ENCODE measurements at regions not wholly inside any gene's neighbourhood (a gene's known extent, or its start where the extent isn't known, plus 50 kb on each side); places are given as distances from the start of the nearest gene placed in this dataset.

DNA sequence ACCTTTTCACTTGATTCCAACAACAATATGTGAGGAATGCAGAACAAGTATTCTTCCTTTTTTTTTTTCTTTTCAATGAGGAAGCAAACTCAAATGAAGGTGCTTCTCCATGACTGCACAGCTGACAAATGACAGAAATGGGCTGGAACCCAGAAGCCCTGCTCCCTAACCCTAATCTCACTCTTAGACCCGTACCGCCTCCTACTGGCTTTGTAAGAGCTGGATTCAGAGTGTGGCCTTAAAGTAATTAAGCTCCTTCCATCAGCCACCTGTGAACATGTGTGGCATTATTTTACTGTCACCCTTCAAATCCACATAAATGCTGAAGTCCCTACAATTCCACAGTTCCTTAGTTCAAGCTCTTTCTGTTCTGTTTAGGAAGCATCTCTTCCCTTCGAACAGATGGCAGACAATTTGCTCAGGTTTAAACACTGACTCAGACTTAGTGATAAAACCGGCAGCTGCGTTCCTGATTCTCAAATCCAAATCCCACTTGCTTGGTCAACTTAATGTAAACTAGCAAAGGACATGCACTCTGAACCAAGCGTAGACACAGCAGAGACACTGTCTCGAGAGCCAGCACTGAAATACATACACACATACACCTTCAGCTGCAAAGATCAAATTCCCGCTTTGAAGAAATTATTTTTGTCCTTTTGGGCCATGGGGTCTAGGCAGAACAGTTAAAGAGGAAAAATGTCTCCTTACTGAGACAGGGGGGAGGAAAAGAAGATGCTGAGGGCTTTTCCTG is 316.7 kb upstream of the TLE4 start:
- ChIA-PET CTCF (interaction anchor here (1.0 kb wide), 1 partner anchor 10 kb away, joined by 3 read pairs; no protein-coding TSS in a partner anchor), POLR2A (no interaction called here)
- Histone ChIP-seq H3K27ac (ENCODE audit: insufficient read depth in 1 of 2, low read depth in 1 of 2, low read length in 2 of 2, poor library complexity in 1 of 2, severe bottlenecking in 2 of 2) (no peak overlapping the region), H3K36me3 (ENCODE audit: control insufficient read depth in 4 of 4, insufficient read depth in 4 of 4, low read length in 3 of 4) (no peaks in the 10 kb centered on the region), H3K4me1 (ENCODE audit: control extremely low read depth in 1 of 4, control insufficient read depth in 4 of 4, insufficient read depth in 4 of 4, low read length in 3 of 4) (peaks cover 12 to 33% (median 28%) of the 10 kb centered on the region in 4 experiments), H3K9me3 (ENCODE audit: control extremely low read depth in 1 of 5, control insufficient read depth in 4 of 5, insufficient read depth in 2 of 5, low read depth in 1 of 5, low read length in 4 of 5) (no peaks in the 10 kb centered on the region), H3K4me3 (ENCODE audit: control insufficient read depth in 1 of 7, extremely low read depth in 1 of 7, insufficient read depth in 4 of 7, low read depth in 2 of 7, low read length in 6 of 7) (no peak overlapping the region), H3K27me3 (replicated peaks in 2 of 5; ENCODE audit: control insufficient read depth in 4 of 5, insufficient read depth in 5 of 5, low read length in 4 of 5) (no peaks in the 10 kb centered on the region)
- WGBS (ENCODE audit: insufficient coverage), result 98% methylated on average over 6 of the region's 8 CpGs
- DNase-seq, result peak; percentile 13 to 50 (median 43)

DNA sequence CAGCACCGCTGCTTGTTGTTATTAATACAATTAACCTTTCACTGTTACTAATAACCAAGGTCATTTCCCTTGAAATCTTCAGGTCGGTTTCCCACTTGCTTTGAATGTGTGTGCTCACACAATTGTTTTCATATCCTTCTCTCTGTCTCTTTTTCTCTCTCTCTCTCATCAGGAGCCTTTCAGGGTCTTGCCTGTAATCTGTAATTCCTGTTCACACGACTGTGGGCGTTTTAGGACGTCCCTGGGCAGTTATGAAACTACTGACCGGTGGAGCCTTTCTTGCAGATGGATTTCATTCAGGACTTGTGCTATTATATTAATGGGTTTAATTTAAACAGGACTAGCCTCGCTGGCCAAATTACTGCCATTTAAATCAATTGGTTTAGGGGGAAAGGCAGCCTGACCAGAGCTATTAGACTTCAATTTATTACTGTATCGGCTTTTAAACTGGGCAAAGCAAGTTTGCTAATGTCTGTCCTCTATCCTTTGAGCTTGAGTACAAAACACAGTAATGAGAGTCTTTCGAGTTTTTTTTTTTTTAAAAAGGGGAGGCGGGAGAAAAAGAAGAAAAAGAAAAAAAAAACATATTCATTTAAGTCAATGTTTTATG is 316.0 kb upstream of the TLE4 start:
- no peaks in the 10 kb centered on the region for H3K9me3 ChIP-seq (ENCODE audit: control extremely low read depth in 1 of 5, control insufficient read depth in 4 of 5, insufficient read depth in 2 of 5, low read depth in 1 of 5, low read length in 4 of 5)
- no peaks in the 10 kb centered on the region for H3K27me3 ChIP-seq (replicated peaks in 2 of 5; ENCODE audit: control insufficient read depth in 4 of 5, insufficient read depth in 5 of 5, low read length in 4 of 5)
- no peak overlapping the region for H3K4me3 ChIP-seq (ENCODE audit: control insufficient read depth in 1 of 7, extremely low read depth in 1 of 7, insufficient read depth in 4 of 7, low read depth in 2 of 7, low read length in 6 of 7)
- DNase-seq, result no peak
- H3K36me3 ChIP-seq (ENCODE audit: control insufficient read depth in 4 of 4, insufficient read depth in 4 of 4, low read length in 3 of 4), result no peaks in the 10 kb centered on the region
- peaks cover 16 to 40% (median 34%) of the 10 kb centered on the region in 4 experiments for H3K4me1 ChIP-seq (ENCODE audit: control extremely low read depth in 1 of 4, control insufficient read depth in 4 of 4, insufficient read depth in 4 of 4, low read length in 3 of 4)
- CTCF ChIA-PET, result no interaction called here
- WGBS (ENCODE audit: insufficient coverage), result 89% methylated on average over 5 of the region's 10 CpGs
- no peak overlapping the region for H3K27ac ChIP-seq (ENCODE audit: insufficient read depth in 1 of 2, low read depth in 1 of 2, low read length in 2 of 2, poor library complexity in 1 of 2, severe bottlenecking in 2 of 2)
- POLR2A ChIA-PET, result no interaction called here

DNA sequence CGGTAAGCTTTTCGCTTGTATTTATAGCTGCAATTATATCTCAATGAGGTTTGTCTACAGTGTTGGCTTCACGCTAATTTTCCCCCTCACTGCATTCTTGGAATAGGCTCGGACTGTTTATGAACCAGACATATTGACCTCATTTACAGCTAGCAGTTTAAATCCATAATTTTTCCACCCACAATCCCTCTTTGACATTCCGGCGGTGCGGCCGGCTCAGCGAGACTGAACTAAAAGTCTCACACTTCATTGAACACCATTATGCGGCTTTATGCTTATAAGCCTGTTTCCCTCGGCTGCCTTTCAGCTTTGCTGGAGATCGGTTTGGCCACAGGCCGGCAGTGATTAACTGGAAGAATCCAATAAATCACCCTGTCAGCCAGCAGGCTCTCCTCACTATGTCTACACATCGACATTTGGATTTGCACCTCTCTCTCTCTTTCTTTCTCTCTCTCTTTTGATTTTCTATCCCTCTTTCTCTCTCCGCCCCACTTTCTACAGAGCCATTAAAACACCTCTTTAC is 315.0 kb upstream of the TLE4 start:
- Histone ChIP-seq H3K4me3 (ENCODE audit: control insufficient read depth in 1 of 7, extremely low read depth in 1 of 7, insufficient read depth in 4 of 7, low read depth in 2 of 7, low read length in 6 of 7) (peak overlapping the region in 4 of 7 experiments; percentile 17 to 59 (median 54)), H3K4me1 (ENCODE audit: control extremely low read depth in 1 of 4, control insufficient read depth in 4 of 4, insufficient read depth in 4 of 4, low read length in 3 of 4) (peaks cover 16 to 44% (median 35%) of the 10 kb centered on the region in 4 experiments), H3K36me3 (ENCODE audit: control insufficient read depth in 4 of 4, insufficient read depth in 4 of 4, low read length in 3 of 4) (no peaks in the 10 kb centered on the region), H3K27me3 (replicated peaks in 2 of 5; ENCODE audit: control insufficient read depth in 4 of 5, insufficient read depth in 5 of 5, low read length in 4 of 5) (no peaks in the 10 kb centered on the region), H3K9me3 (ENCODE audit: control extremely low read depth in 1 of 5, control insufficient read depth in 4 of 5, insufficient read depth in 2 of 5, low read depth in 1 of 5, low read length in 4 of 5) (no peaks in the 10 kb centered on the region), H3K27ac (ENCODE audit: insufficient read depth in 1 of 2, low read depth in 1 of 2, low read length in 2 of 2, poor library complexity in 1 of 2, severe bottlenecking in 2 of 2) (no peak overlapping the region)
- CTCF ChIA-PET, result interaction anchor here (1.2 kb wide), 1 partner anchor 9 kb away, joined by 3 read pairs; no protein-coding TSS in a partner anchor
- peak; percentile 12 to 63 (median 53) for DNase-seq
- POLR2A ChIA-PET, result no interaction called here
- 29% methylated on average over 14 of the region's 15 CpGs for WGBS (ENCODE audit: insufficient coverage)

GRCh38 chr9:79257228-79257781 is 314.5 kb upstream of the TLE4 start:
- WGBS (ENCODE audit: insufficient coverage), result 20% methylated on average over 12 of the region's 19 CpGs

GRCh38 chr9:79257790-79258351 is 313.9 kb upstream of the TLE4 start:
- POLR2A ChIA-PET, result no interaction called here
- CTCF ChIA-PET, result no interaction called here
- Histone ChIP-seq H3K4me1 (ENCODE audit: control extremely low read depth in 1 of 4, control insufficient read depth in 4 of 4, insufficient read depth in 4 of 4, low read length in 3 of 4) (peaks cover 16 to 46% (median 36%) of the 10 kb centered on the region in 4 experiments), H3K4me3 (ENCODE audit: control insufficient read depth in 1 of 7, extremely low read depth in 1 of 7, insufficient read depth in 4 of 7, low read depth in 2 of 7, low read length in 6 of 7) (peak overlapping the region in 2 of 7 experiments; percentile 50 to 59), H3K9me3 (ENCODE audit: control extremely low read depth in 1 of 5, control insufficient read depth in 4 of 5, insufficient read depth in 2 of 5, low read depth in 1 of 5, low read length in 4 of 5) (peaks cover 0 to 2% (median 0%) of the 10 kb centered on the region in 5 experiments), H3K27me3 (replicated peaks in 2 of 5; ENCODE audit: control insufficient read depth in 4 of 5, insufficient read depth in 5 of 5, low read length in 4 of 5) (no peaks in the 10 kb centered on the region), H3K27ac (ENCODE audit: insufficient read depth in 1 of 2, low read depth in 1 of 2, low read length in 2 of 2, poor library complexity in 1 of 2, severe bottlenecking in 2 of 2) (no peak overlapping the region), H3K36me3 (ENCODE audit: control insufficient read depth in 4 of 4, insufficient read depth in 4 of 4, low read length in 3 of 4) (no peaks in the 10 kb centered on the region)
- WGBS (ENCODE audit: insufficient coverage), result 73% methylated on average over 10 of the region's 21 CpGs
- peak in 1 of 3 donors; percentile 32 for DNase-seq

More at GRCh38 chr9:79257228-79257781, 314.5 kb upstream of the TLE4 start:
- no peaks in the 10 kb centered on the region for H3K27me3 ChIP-seq (replicated peaks in 2 of 5; ENCODE audit: control insufficient read depth in 4 of 5, insufficient read depth in 5 of 5, low read length in 4 of 5)
- peak overlapping the region in 4 of 7 experiments; percentile 17 to 59 (median 54) for H3K4me3 ChIP-seq (ENCODE audit: control insufficient read depth in 1 of 7, extremely low read depth in 1 of 7, insufficient read depth in 4 of 7, low read depth in 2 of 7, low read length in 6 of 7)
- DNase-seq, result peak in 1 of 3 donors; percentile 26
- no peak overlapping the region for H3K27ac ChIP-seq (ENCODE audit: insufficient read depth in 1 of 2, low read depth in 1 of 2, low read length in 2 of 2, poor library complexity in 1 of 2, severe bottlenecking in 2 of 2)
- H3K9me3 ChIP-seq (ENCODE audit: control extremely low read depth in 1 of 5, control insufficient read depth in 4 of 5, insufficient read depth in 2 of 5, low read depth in 1 of 5, low read length in 4 of 5), result no peaks in the 10 kb centered on the region
- no peaks in the 10 kb centered on the region for H3K36me3 ChIP-seq (ENCODE audit: control insufficient read depth in 4 of 4, insufficient read depth in 4 of 4, low read length in 3 of 4)
- CTCF ChIA-PET, result interaction anchor here (1.2 kb wide), 1 partner anchor 10 kb away, joined by 3 read pairs; no protein-coding TSS in a partner anchor
- POLR2A ChIA-PET, result no interaction called here
- H3K4me1 ChIP-seq (ENCODE audit: control extremely low read depth in 1 of 4, control insufficient read depth in 4 of 4, insufficient read depth in 4 of 4, low read length in 3 of 4), result peaks cover 16 to 44% (median 35%) of the 10 kb centered on the region in 4 experiments

GRCh38 chr9:79259858-79260257 is 311.9 kb upstream of the TLE4 start:
- H3K27me3 ChIP-seq (replicated peaks in 2 of 5; ENCODE audit: control insufficient read depth in 4 of 5, insufficient read depth in 5 of 5, low read length in 4 of 5), result no peaks in the 10 kb centered on the region
- 6% methylated on average over 4 of the region's 4 CpGs for WGBS (ENCODE audit: insufficient coverage)
- no peaks in the 10 kb centered on the region for H3K36me3 ChIP-seq (ENCODE audit: control insufficient read depth in 4 of 4, insufficient read depth in 4 of 4, low read length in 3 of 4)
- peak; percentile 14 to 74 (median 63) for DNase-seq
- POLR2A ChIA-PET, result no interaction called here
- peaks cover 0 to 2% (median 0%) of the 10 kb centered on the region in 5 experiments for H3K9me3 ChIP-seq (ENCODE audit: control extremely low read depth in 1 of 5, control insufficient read depth in 4 of 5, insufficient read depth in 2 of 5, low read depth in 1 of 5, low read length in 4 of 5)
- H3K27ac ChIP-seq (ENCODE audit: insufficient read depth in 1 of 2, low read depth in 1 of 2, low read length in 2 of 2, poor library complexity in 1 of 2, severe bottlenecking in 2 of 2), result no peak overlapping the region
- CTCF ChIA-PET, result interaction anchor here (1.3 kb wide), 1 partner anchor 34 kb away, joined by 3 read pairs; no protein-coding TSS in a partner anchor
- H3K4me1 ChIP-seq (ENCODE audit: control extremely low read depth in 1 of 4, control insufficient read depth in 4 of 4, insufficient read depth in 4 of 4, low read length in 3 of 4), result peaks cover 19 to 66% (median 53%) of the 10 kb centered on the region in 4 experiments
- peak overlapping the region in 3 of 7 experiments; percentile 6 to 31 (median 19) for H3K4me3 ChIP-seq (ENCODE audit: control insufficient read depth in 1 of 7, extremely low read depth in 1 of 7, insufficient read depth in 4 of 7, low read depth in 2 of 7, low read length in 6 of 7)

Measured in common myeloid progenitor, CD34-positive (primary cell).